BJ (cell line): ENCODE measurements at regions not wholly inside any gene's neighbourhood (a gene's known extent, or its start where the extent isn't known, plus 50 kb on each side); places are given as distances from the start of the nearest gene placed in this dataset.

Experiments
- CTCF ChIA-PET: fragments of 350-600 bp; formaldehyde crosslinking; extraction: SDS; loops from one replicate; lab custom pipeline; 2021; ENCODE audit warnings: antibody characterized with exemption, inconsistent platforms; lab: Yijun Ruan, JAX
- POLR2A ChIA-PET: fragments of 300-600 bp; sonication (Branson Sonifier 250); formaldehyde crosslinking; extraction: SDS; loops from one replicate; lab custom pipeline; 2021; ENCODE audit warnings: antibody characterized with exemption; lab: Charles Lee
- DNase-seq: peaks from one replicate; pipeline ENCODE4 v3.0.0-alpha.2; 2011; ENCODE audit warnings: low read depth
- H3K27me3 ChIP-seq: 2 replicates; pipeline ENCODE4 v1.6.0; 2011; ENCODE audit warnings: low read length; ENCODE audit not compliant: control insufficient read depth, insufficient read depth
- H3K36me3 ChIP-seq: 2 replicates; pipeline ENCODE4 v1.5.1; 2011; ENCODE audit warnings: low read length; ENCODE audit not compliant: control insufficient read depth, insufficient read depth
- H3K4me3 ChIP-seq: 2 replicates; pipeline ENCODE4 v1.5.1; 2011; ENCODE audit warnings: low read depth, mild to moderate bottlenecking, control low read depth, low read length
- CTCF ChIP-seq: IDR thresholded peaks from 2 replicates; pipeline ENCODE4 v1.5.1; 2011; ENCODE audit warnings: low read depth, mild to moderate bottlenecking, control low read depth, inconsistent platforms, low read length, moderate library complexity; ENCODE audit not compliant: insufficient read depth

- ChIA-PET POLR2A (no interaction called here), CTCF (no interaction called here)
- H3K27me3 ChIP-seq = no peaks in the 10 kb centered on the region; the same call in 1 of the 2 replicates
- no peak overlapping the region for H3K4me3 ChIP-seq
- no peaks in the 10 kb centered on the region for H3K36me3 ChIP-seq
- TF ChIP-seq CTCF = no peak
- no peak for DNase-seq
These were observed 244.1 kb downstream of the MN1 start for GRCh38 chr22:27557286-27558008.

GRCh38 chr22:27558658-27559371, 242.7 kb downstream of the MN1 start:
- Histone ChIP-seq H3K4me3 (no peak overlapping the region), H3K36me3 (no peaks in the 10 kb centered on the region), H3K27me3 (no peaks in the 10 kb centered on the region; the same call in 1 of the 2 replicates)
- TF ChIP-seq CTCF = no peak
- no peak for DNase-seq
- ChIA-PET CTCF (no interaction called here), POLR2A (no interaction called here)

GRCh38 chr22:27560781-27561180, 240.8 kb downstream of the MN1 start:
- DNase-seq = no peak
- no peak for TF ChIP-seq CTCF
- Histone ChIP-seq H3K27me3 (no peaks in the 10 kb centered on the region; the same call in 1 of the 2 replicates), H3K4me3 (no peak overlapping the region), H3K36me3 (no peaks in the 10 kb centered on the region)
- POLR2A ChIA-PET = no interaction called here
- CTCF ChIA-PET = no interaction called here

GRCh38 chr22:27561286-27561904, 240.2 kb downstream of the MN1 start:
- H3K4me3 ChIP-seq = no peak overlapping the region
- no peak for DNase-seq
- no peak for TF ChIP-seq CTCF
- POLR2A ChIA-PET = no interaction called here
- H3K36me3 ChIP-seq = no peaks in the 10 kb centered on the region
- H3K27me3 ChIP-seq = no peaks in the 10 kb centered on the region
- CTCF ChIA-PET = interaction anchor here (0.9 kb wide), 1 partner anchor 9 kb away, joined by 3 read pairs; no protein-coding TSS in a partner anchor

- Histone ChIP-seq H3K36me3 (no peaks in the 10 kb centered on the region), H3K4me3 (no peak overlapping the region), H3K27me3 (peaks cover 3% of the 10 kb centered on the region)
- DNase-seq = no peak
- ChIA-PET CTCF (interaction anchor here (1.3 kb wide), 1 partner anchor 14 kb away, joined by 3 read pairs; no protein-coding TSS in a partner anchor), POLR2A (no interaction called here)
- no peak for TF ChIP-seq CTCF
These were observed 236.8 kb downstream of the MN1 start for GRCh38 chr22:27564806-27565205.
